GM18507 (cell line): ENCODE measurements at regions not wholly inside any gene's neighbourhood (a gene's known extent, or its start where the extent isn't known, plus 50 kb on each side); places are given as distances from the start of the nearest gene placed in this dataset.

Experiments
- DNase-seq: peaks from one replicate; pipeline ENCODE4 v3.0.0; 2011; ENCODE audit warnings: low read depth; ENCODE audit not compliant: insufficient read length; ENCODE audit errors: extremely low spot score
- FAIRE-seq: peaks from 2 replicates; lab custom pipeline; 2011; peaks lifted over from hg19 to GRCh38; lab: Jason Lieb, UNC

- FAIRE-seq (no peak), DNase-seq (no peak)
Observed at GRCh38 chr4:30920043-30920442, 199.9 kb downstream of the PCDH7 start.

GRCh38 chr4:30922625-30923024 lies 202.5 kb downstream of the PCDH7 start:
- FAIRE-seq (no peak), DNase-seq (no peak)

- DNase-seq (no peak), FAIRE-seq (no peak)
Observed at GRCh38 chr4:30924495-30924894, 204.3 kb downstream of the PCDH7 start.

- no peak for FAIRE-seq
Observed at GRCh38 chr4:30929649-30930048, 209.5 kb downstream of the PCDH7 start.

GRCh38 chr4:30930276-30930675 lies 210.1 kb downstream of the PCDH7 start:
- no peak for FAIRE-seq
- no peak for DNase-seq

More at GRCh38 chr4:30929649-30930048, 209.5 kb downstream of the PCDH7 start:
- no peak for DNase-seq

- FAIRE-seq, result no peak
- DNase-seq, result no peak
Observed at GRCh38 chr4:30932581-30932980, 212.4 kb downstream of the PCDH7 start.

GRCh38 chr4:30939069-30939468 lies 218.9 kb downstream of the PCDH7 start:
- DNase-seq, result no peak
- no peak for FAIRE-seq

GRCh38 chr4:30939684-30940083 lies 219.5 kb downstream of the PCDH7 start:
- no peak for FAIRE-seq
- DNase-seq, result no peak

- FAIRE-seq, result no peak
- no peak for DNase-seq
Observed at GRCh38 chr4:30941641-30942040, 221.5 kb downstream of the PCDH7 start.

- DNase-seq (no peak), FAIRE-seq (no peak)
Observed at GRCh38 chr4:30943356-30943755, 223.2 kb downstream of the PCDH7 start.

- DNase-seq (no peak), FAIRE-seq (no peak)
Observed at GRCh38 chr4:30945586-30945985, 225.4 kb downstream of the PCDH7 start.

GRCh38 chr4:30946288-30946687 lies 226.1 kb downstream of the PCDH7 start:
- DNase-seq, result no peak
- no peak for FAIRE-seq

GRCh38 chr4:30948653-30949052 lies 228.5 kb downstream of the PCDH7 start:
- FAIRE-seq (no peak), DNase-seq (no peak)

GRCh38 chr4:30950737-30951136 lies 230.6 kb downstream of the PCDH7 start:
- FAIRE-seq (no peak), DNase-seq (no peak)

GRCh38 chr4:30952526-30953219 lies 232.5 kb downstream of the PCDH7 start:
- FAIRE-seq (no peak), DNase-seq (no peak)

- DNase-seq, result no peak
- FAIRE-seq, result no peak
Observed at GRCh38 chr4:30953799-30954198, 233.6 kb downstream of the PCDH7 start.

GRCh38 chr4:30956916-30957315 lies 236.7 kb downstream of the PCDH7 start:
- FAIRE-seq (no peak), DNase-seq (no peak)

GRCh38 chr4:30957706-30958105 lies 237.5 kb downstream of the PCDH7 start:
- FAIRE-seq (no peak), DNase-seq (no peak)

- DNase-seq (no peak), FAIRE-seq (no peak)
Observed at GRCh38 chr4:30959781-30960485, 239.8 kb downstream of the PCDH7 start.

- no peak for FAIRE-seq
Observed at GRCh38 chr4:30962939-30963338, 242.8 kb downstream of the PCDH7 start.

GRCh38 chr4:30968926-30969325 lies 248.8 kb downstream of the PCDH7 start:
- DNase-seq (no peak), FAIRE-seq (no peak)

More at GRCh38 chr4:30962939-30963338, 242.8 kb downstream of the PCDH7 start:
- DNase-seq, result no peak
